CD4-positive, alpha-beta T cell (primary cell): ENCODE measurements at regions not wholly inside any gene's neighbourhood (a gene's known extent, or its start where the extent isn't known, plus 50 kb on each side); places are given as distances from the start of the nearest gene placed in this dataset.

ENCODE experiments used
- ATAC-seq: fragments of 200-7000 bp; cut with Tn5 transposase; one replicate; pipeline ENCODE4 v1.10.0; 2022; ENCODE audit warnings: mild to moderate bottlenecking; ENCODE audit not compliant: poor library complexity
- CTCF ChIA-PET: fragments of 350-600 bp; sonication (Branson Sonifier 250); formaldehyde crosslinking; loops from one replicate; lab custom pipeline; 2021; ENCODE audit warnings: antibody characterized with exemption, inconsistent platforms; lab: Charles Lee
- POLR2A ChIA-PET: fragments of 350-600 bp; sonication (Branson Sonifier 250); formaldehyde crosslinking; loops from one replicate; lab custom pipeline; 2021; ENCODE audit warnings: antibody characterized with exemption, inconsistent platforms; lab: Charles Lee
- DNase-seq, 14 experiments: peaks; one replicate each; pipeline ENCODE4 v3.0.0-alpha.2; 2013 to 2020; ENCODE audit warnings: mixed read lengths in 2 of 14
- H3K27ac ChIP-seq, 2 donors: one replicate each; pipeline versions ENCODE4 v1.5.1 to v1.7.0; 2013; ENCODE audit warnings: low read length in 2 of 2, low read depth in 1 of 2, mild to moderate bottlenecking in 1 of 2
- H3K27me3 ChIP-seq, 2 experiments: 1 replicate in 1 of 2; 2 replicates in 1 of 2; pipeline versions ENCODE4 v1.6.1 to v1.7.0; 2013; ENCODE audit warnings: low read length in 2 of 2, control low read depth in 1 of 2, mild to moderate bottlenecking in 1 of 2, moderate library complexity in 1 of 2; ENCODE audit not compliant: insufficient read depth in 2 of 2, control insufficient read depth in 1 of 2
- H3K36me3 ChIP-seq: one replicate; pipeline ENCODE4 v1.6.1; 2013; ENCODE audit warnings: low read length, control low read depth; ENCODE audit not compliant: insufficient read depth
- H3K4me1 ChIP-seq: one replicate; pipeline ENCODE4 v1.6.1; 2013; ENCODE audit warnings: low read length, control low read depth; ENCODE audit not compliant: insufficient read depth
- H3K4me3 ChIP-seq: one replicate; pipeline ENCODE4 v1.5.1; 2013; ENCODE audit warnings: mild to moderate bottlenecking, low read length, moderate library complexity
- H3K9me3 ChIP-seq, 2 experiments: 1 replicate in 1 of 2; 2 replicates in 1 of 2; pipeline versions ENCODE4 v1.6.1 to v1.7.0; 2013; ENCODE audit warnings: low read length in 2 of 2, mild to moderate bottlenecking in 2 of 2, control low read depth in 1 of 2, moderate library complexity in 1 of 2; ENCODE audit not compliant: control insufficient read depth in 1 of 2, insufficient read depth in 1 of 2
- H3K27ac Mint-ChIP-seq: one replicate; pipeline ENCODE4 v1.8.0; 2020; ENCODE audit warnings: mixed read lengths
- H3K27me3 Mint-ChIP-seq: one replicate; pipeline ENCODE4 v1.8.0; 2021; ENCODE audit warnings: mixed read lengths
- H3K36me3 Mint-ChIP-seq: one replicate; pipeline ENCODE4 v1.8.0; 2021; ENCODE audit warnings: low read depth, mixed read lengths
- H3K4me1 Mint-ChIP-seq: one replicate; pipeline ENCODE4 v1.8.0; 2021; ENCODE audit warnings: low read depth, mixed read lengths
- H3K4me3 Mint-ChIP-seq: one replicate; pipeline ENCODE4 v1.8.0; 2020; ENCODE audit warnings: mild to moderate bottlenecking, mixed read lengths
- H3K9me3 Mint-ChIP-seq: one replicate; pipeline ENCODE4 v1.8.0; 2020; ENCODE audit warnings: mixed read lengths
- intact Hi-C, 2 experiments: fragments of 100-400 bp; cut with DNase I in 1 of 2; cut with micrococcal nuclease in 1 of 2; formaldehyde crosslinking; loops; one replicate each; pipeline versions ENCODE4 v1.15.1 to v1.9.0; 2023 to 2025; cut with DNase I, micrococcal nuclease
- TF ChIP-seq, protein P1 (sequence below): fragments of 200-600 bp; IDR thresholded peaks from one replicate; pipeline ENCODE4 v1.8.0; 2022; ENCODE audit warnings: antibody characterized with exemption, mild to moderate bottlenecking

DNA sequence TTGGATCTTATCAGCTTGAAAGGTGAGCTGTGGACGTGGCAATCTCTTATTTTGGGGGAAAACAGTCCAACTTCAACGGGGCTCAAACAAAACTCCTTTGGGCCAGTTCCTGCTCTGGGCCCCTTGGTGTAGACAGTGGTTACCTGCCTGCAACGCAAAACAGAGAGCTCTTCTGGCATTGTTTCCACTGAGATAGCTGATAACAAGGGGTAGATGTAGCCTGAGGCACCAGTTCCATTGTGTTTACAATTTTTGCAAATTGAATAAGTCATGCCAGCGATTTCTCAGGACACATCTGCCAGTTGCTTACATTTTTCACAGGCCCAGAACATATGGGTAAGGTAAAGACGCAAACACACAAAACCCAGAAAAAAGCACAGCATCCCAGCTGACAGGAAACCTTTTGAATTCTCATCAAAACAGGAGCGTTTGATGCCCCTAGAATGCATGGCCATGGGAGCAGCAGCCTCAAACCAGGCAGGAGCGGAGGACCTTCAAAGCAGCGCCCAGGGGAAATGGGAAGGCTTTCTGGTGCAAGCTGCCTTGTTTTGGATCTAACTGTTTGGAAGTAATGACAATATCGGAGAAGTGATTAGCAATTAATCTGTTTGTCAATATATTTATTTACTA is 259.7 kb downstream of the AACS start:
- no peak overlapping the region for H3K4me3 ChIP-seq
- CTCF ChIA-PET: no interaction called here

GRCh38 chr12:125329239-125330102 is 264.2 kb downstream of the AACS start:
- no peak overlapping the region for H3K27ac ChIP-seq
- H3K27me3 ChIP-seq: peaks cover 23% of the 10 kb centered on the region in 2 experiments
- Mint-ChIP-seq H3K4me3 (no peak overlapping the region), H3K36me3 (no peaks in the 10 kb centered on the region), H3K27ac (no peak overlapping the region), H3K9me3 (no peaks in the 10 kb centered on the region), H3K27me3 (peaks cover 62% of the 10 kb centered on the region), H3K4me1 (no peaks in the 10 kb centered on the region)
- H3K36me3 ChIP-seq: no peaks in the 10 kb centered on the region
- no peak overlapping the region for H3K4me3 ChIP-seq
- ATAC-seq (no peak), DNase-seq (no peak)
- POLR2A ChIA-PET: no interaction called here
- peaks cover 0 to 7% of the 10 kb centered on the region in 2 experiments for H3K9me3 ChIP-seq
- H3K4me1 ChIP-seq: peaks cover 6% of the 10 kb centered on the region
- TF ChIP-seq, protein P1, sequence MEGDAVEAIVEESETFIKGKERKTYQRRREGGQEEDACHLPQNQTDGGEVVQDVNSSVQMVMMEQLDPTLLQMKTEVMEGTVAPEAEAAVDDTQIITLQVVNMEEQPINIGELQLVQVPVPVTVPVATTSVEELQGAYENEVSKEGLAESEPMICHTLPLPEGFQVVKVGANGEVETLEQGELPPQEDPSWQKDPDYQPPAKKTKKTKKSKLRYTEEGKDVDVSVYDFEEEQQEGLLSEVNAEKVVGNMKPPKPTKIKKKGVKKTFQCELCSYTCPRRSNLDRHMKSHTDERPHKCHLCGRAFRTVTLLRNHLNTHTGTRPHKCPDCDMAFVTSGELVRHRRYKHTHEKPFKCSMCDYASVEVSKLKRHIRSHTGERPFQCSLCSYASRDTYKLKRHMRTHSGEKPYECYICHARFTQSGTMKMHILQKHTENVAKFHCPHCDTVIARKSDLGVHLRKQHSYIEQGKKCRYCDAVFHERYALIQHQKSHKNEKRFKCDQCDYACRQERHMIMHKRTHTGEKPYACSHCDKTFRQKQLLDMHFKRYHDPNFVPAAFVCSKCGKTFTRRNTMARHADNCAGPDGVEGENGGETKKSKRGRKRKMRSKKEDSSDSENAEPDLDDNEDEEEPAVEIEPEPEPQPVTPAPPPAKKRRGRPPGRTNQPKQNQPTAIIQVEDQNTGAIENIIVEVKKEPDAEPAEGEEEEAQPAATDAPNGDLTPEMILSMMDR: no peak
- CTCF ChIA-PET: no interaction called here
- intact Hi-C loops: loop anchor here (5.0 to 10.0 kb wide), 2 partner anchors 1543 to 1545 kb away; no protein-coding TSS in a partner anchor

More for the DNA sequence above, 259.7 kb downstream of the AACS start:
- H3K27ac ChIP-seq: no peak overlapping the region
- H3K27me3 ChIP-seq: peaks cover 9 to 11% of the 10 kb centered on the region in 2 experiments
- intact Hi-C loops: no loop called here
- H3K36me3 ChIP-seq: no peaks in the 10 kb centered on the region
- no peak overlapping the region for H3K4me3 Mint-ChIP-seq
- no peak overlapping the region for H3K27ac Mint-ChIP-seq
- H3K9me3 ChIP-seq: peaks cover 0 to 12% of the 10 kb centered on the region in 2 experiments
- H3K9me3 Mint-ChIP-seq: no peaks in the 10 kb centered on the region
- no peaks in the 10 kb centered on the region for H3K4me1 Mint-ChIP-seq
- no peaks in the 10 kb centered on the region for H3K4me1 ChIP-seq
- ATAC-seq (no peak), DNase-seq (no peak)
- no peaks in the 10 kb centered on the region for H3K36me3 Mint-ChIP-seq
- POLR2A ChIA-PET: no interaction called here
- TF ChIP-seq, protein P1: no peak
- peaks cover 37% of the 10 kb centered on the region for H3K27me3 Mint-ChIP-seq

DNA sequence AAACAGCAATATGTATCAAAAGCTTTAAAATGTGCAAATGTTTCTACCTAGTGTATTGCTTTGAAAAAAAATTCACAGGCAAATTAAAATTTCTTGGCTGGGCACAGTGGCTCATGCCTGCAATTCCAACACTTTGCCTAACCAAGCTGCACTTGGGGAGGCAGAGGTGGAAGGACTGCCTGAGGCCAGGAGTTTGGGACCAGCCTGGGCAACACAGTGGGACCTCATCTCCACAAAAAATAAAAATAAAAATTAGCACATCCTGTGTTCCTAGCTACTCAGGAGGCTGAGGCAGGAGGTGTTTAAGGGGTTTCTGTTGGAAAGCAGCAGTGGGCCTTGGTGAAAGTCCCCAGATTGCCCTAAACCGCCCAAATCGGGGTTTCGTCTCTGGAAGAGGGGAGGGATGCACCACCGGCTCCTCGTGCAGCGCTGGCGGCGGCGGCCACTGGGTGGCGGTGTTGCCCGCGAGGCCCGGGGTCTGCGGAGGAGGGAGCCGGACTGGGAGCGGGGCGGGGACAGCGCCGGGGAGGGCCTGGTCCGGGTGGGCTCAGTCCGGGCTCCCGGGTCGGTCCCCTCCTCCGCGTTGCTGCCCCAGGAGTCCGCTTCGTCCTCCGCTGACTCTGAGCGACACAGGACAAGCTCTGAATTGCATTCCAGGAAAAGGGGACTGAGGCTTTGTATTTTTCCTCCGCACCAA is 265.6 kb downstream of the AACS start:
- no peak overlapping the region for H3K27ac ChIP-seq
- Mint-ChIP-seq H3K27ac (no peak overlapping the region), H3K36me3 (no peaks in the 10 kb centered on the region), H3K4me1 (no peaks in the 10 kb centered on the region), H3K4me3 (no peak overlapping the region), H3K27me3 (peaks cover 70% of the 10 kb centered on the region), H3K9me3 (no peaks in the 10 kb centered on the region)
- peaks cover 23% of the 10 kb centered on the region in 2 experiments for H3K27me3 ChIP-seq
- POLR2A ChIA-PET: no interaction called here
- H3K36me3 ChIP-seq: no peaks in the 10 kb centered on the region
- CTCF ChIA-PET: no interaction called here
- ATAC-seq (peak; percentile 34), DNase-seq (peak in 12 of 14 experiments; percentile 1 to 46 (median 13))
- intact Hi-C loops: loop anchor here (5.0 to 10.0 kb wide), 2 partner anchors 1542 to 1544 kb away; no protein-coding TSS in a partner anchor
- peaks cover 6% of the 10 kb centered on the region for H3K4me1 ChIP-seq
- no peak overlapping the region for H3K4me3 ChIP-seq
- peaks cover 0 to 7% of the 10 kb centered on the region in 2 experiments for H3K9me3 ChIP-seq
- TF ChIP-seq, protein P1: peak; percentile 41
